ENCODE measurements at regions not wholly inside any gene's neighbourhood (a gene's known extent, or its start where the extent isn't known, plus 50 kb on each side); places are given as distances from the start of the nearest gene placed in this dataset.

- no peak for TF ChIP-seq POLR2A (IDR thresholded peaks at IDR 0.05; ENCODE audit: low read length)
- TF ChIP-seq GATA1 (IDR thresholded peaks at IDR 0.05; ENCODE audit: low read depth, low read length), result no peak
Measured at GRCh38 chr14:101000711-101001250, 97.3 kb upstream of the RTL1 start.
